Stimulated activated CD4-positive, alpha-beta T cell treated with anti-CD3 and anti-CD28 coated beads, Interleukin-12 subunit alpha, Interleukin-12 subunit beta, amount 100 ng/mL, for 48 hours (primary cell): ENCODE measurements at regions not wholly inside any gene's neighbourhood (a gene's known extent, or its start where the extent isn't known, plus 50 kb on each side); places are given as distances from the start of the nearest gene placed in this dataset.

Experiments
- DNase-seq, 3 donors: peaks; one replicate each; pipeline ENCODE4 v3.0.0-alpha.2; 2020; ENCODE audit warnings: low read depth in 2 of 3, low spot score in 1 of 3

GRCh38 chr13:40103864-40104263 is 448.4 kb downstream of the COG6 start:
- DNase-seq, result no peak

DNA sequence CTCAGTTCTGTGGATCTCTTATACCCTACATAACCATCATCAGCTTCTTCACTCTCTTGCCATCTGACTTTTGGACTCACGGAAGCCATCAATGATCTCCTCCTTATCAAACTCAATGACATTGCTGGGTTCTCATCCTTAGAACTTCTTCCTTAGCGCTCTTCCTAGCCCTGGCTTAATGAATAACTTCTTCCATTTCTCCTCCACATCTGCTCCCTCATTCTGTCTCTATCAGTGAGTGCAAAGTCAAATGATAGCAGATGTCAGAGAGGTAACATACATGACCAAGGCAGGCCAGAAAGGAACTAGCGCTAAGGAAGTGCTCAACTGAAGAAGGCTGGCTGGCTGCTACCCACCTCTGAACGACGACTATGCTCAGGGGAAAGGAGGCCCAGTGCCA is 449.8 kb downstream of the COG6 start:
- no peak for DNase-seq

DNA sequence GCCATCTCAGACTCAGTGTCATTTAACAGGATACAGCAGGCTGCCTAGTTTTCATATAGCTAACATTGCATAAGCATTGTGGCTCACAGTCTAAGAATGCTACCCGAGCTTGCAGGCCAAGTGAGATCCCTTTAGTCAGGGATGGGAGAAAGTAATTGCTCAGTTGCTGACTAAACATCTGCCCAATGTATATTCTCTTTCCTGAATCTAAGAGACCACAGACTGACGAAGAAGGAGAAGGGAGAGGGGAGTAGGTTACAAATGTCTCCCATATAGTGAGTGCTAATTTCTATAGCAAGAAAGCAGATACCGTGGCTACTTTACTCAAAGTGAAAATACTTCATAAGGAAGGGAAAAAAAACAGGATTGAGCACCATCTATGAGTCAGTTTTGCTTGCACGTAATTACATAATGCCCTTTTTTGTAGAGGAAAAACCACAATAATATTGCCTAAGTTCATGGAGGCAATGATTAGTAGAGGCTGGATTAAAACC is 453.9 kb downstream of the COG6 start:
- peak in 2 of 3 donors; percentile 6 to 35 for DNase-seq

GRCh38 chr13:40113643-40114304 is 458.3 kb downstream of the COG6 start:
- no peak for DNase-seq

DNA sequence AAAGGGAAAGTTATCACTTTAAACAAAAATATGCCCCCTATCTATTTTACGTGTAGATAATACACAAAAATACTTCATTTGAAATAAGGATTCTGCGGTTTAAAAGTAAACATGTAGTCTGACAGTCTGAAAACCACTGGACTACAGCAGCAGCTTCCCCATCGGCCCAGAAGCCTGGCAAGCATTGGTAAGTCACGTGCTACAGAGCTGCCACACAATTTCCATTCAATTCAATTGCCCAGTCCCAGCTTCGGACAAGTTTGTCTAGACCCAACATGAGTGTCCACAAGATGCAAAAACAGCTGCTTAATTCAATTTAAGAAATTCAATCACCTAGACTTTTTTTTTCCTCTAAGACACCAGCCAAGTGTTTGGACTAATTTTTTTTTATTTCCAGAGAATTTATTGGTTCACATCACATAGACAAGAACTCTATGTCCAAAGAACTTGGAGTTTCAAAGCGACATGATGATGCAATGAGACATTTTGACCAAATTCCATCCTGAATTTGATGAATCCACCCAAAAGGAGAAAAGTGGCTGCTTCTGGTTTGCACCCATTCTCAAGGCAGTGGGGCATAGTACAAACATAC is 458.9 kb downstream of the COG6 start:
- no peak for DNase-seq

- no peak for DNase-seq
These were observed 460.0 kb downstream of the COG6 start for GRCh38 chr13:40115426-40115825.

DNA sequence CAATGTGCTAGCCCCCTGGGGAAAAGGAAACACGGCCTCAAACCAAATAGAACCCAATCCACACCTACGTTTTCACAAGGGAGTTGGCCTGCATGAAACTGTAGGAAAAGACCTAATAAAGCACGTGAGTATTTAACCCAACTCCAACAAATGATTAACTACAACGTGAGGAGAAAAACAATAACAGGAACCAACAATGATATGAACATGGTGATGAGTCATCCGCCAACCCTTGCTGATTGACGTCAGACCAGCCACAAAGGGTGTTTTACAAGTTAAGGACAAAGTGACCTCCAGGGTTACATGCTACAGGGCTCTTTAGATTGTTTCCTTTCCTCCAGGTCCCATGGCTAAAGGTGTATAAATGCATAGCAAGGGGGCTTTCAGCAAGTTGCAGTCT is 460.5 kb downstream of the COG6 start:
- peak in 1 of 3 donors; percentile 25 for DNase-seq

DNA sequence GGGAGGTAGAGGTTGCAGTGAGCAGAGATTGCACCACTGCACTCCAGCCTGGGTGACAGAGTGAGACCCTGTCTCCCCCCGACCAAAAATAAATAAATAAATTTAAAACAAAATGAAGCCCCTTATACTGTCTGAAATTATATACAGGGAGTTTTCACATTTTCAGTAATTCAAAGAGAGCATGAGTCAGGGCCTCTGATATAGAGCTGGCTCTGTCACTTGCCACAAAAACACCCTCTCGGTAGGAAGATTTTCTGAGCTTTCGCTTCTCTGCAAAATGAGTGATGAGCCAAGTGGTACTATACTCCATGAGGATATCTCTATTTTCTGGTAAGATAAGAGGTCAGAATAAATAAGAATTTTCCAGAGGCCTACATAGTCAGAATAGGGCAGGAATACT is 462.9 kb downstream of the COG6 start:
- no peak for DNase-seq

DNA sequence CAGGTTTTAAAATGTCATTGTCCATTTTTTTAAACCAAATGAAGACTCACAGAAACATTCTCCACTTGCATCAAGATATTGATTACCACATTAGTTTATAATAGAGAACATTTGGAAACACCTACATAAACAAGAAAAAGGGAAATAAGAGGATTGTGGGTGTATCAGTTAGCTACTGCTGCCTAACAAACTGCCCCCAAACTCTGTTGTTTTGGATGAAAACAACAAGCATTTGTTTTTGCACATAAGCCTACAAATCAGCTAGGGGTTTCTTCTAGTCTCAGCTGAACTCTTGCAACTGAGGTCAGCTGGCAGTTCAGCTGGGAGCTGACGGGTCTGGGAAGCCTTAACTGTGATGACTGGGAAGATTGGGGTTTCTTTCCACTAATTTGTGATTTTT is 464.4 kb downstream of the COG6 start:
- no peak for DNase-seq

DNA sequence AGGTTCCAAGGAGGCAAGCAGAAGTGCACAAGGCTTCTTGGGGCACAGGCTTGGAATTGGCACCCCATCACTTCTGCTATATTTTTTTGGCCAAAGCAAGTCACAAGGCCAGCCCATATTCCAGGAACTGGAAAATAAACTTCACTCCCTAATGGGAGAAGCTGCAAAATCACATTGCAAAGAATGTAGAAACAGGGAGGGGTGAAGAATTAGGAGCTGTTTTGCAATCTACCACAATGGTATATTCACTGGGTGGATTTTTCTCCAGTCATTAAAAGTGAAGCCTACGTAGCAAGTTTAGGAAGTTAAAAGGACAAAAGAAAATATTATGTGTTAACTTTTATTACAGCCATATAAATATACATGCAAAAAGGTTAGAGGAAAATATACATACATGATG is 464.8 kb downstream of the COG6 start:
- DNase-seq, result no peak

- DNase-seq, result no peak
These were observed 465.3 kb downstream of the COG6 start for GRCh38 chr13:40120781-40121180.

DNA sequence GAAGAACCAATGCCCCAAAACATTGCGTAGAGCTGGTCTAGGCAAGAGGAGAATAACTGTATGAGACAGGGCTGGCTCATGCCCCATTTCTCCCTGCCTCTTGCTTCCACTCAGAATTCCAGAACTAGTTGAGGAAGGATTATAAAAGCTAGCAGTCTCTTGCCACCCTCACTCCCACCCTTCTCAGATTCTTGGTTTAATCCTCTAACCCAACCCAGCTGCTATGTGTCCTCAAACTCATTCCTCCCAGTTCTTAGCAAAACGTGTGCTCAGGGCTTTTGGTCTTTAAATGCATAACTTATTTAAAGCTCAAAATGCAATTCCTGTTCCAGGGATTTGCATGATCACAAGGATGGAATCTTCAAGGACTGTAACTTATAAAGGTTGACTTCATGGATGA is 466.3 kb downstream of the COG6 start:
- DNase-seq, result no peak

DNA sequence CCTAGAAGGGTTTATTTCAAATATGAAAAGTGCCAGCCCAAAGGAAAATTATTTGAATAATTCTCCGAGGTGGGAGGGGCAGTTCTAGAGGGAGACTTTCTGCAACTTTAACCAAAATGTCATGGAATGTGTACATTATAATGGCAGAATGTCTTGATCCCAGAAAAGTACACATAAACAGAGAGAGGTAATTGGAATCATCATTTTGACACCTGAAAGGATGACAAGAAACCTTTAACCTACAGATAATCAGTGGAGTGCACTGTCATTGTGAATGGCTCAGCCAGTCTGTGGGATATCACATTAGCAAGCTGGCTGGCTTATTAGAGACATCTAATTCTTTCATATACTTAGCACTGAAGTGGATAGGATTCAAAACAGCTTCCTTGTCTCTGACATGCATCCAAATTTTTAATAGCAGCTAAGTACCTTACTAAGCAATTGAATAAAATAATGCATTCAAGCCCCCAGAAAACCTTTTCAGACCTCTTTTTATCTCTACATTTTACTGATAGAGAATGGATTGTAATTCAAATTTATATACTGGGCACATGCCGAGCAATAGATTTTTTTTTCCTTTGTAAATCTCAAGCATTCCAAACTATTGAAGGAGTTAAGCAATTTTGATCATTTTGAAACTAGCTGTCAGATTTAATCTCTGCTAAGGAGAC is 468.6 kb downstream of the COG6 start:
- no peak for DNase-seq

GRCh38 chr13:40124633-40125015 is 469.2 kb downstream of the COG6 start:
- no peak for DNase-seq

DNA sequence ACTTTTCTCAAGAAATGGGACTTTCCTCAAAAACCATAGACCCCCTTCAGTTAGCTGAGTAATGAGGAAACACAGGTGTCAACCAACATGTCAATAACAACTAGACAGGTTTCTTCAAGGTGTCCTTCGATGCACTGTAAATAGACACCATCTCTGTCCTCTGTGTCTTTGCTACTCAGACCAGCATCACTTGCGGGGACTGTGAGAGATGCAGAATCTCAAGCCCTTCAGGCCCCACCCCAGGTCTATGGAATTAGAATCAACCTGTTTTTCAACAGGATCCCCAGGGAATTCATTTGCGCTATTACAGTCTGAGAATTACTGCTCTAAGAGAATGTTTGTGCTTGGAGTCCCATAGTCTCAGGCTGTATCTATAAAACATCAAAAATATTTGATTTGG is 469.9 kb downstream of the COG6 start:
- DNase-seq, result no peak

DNA sequence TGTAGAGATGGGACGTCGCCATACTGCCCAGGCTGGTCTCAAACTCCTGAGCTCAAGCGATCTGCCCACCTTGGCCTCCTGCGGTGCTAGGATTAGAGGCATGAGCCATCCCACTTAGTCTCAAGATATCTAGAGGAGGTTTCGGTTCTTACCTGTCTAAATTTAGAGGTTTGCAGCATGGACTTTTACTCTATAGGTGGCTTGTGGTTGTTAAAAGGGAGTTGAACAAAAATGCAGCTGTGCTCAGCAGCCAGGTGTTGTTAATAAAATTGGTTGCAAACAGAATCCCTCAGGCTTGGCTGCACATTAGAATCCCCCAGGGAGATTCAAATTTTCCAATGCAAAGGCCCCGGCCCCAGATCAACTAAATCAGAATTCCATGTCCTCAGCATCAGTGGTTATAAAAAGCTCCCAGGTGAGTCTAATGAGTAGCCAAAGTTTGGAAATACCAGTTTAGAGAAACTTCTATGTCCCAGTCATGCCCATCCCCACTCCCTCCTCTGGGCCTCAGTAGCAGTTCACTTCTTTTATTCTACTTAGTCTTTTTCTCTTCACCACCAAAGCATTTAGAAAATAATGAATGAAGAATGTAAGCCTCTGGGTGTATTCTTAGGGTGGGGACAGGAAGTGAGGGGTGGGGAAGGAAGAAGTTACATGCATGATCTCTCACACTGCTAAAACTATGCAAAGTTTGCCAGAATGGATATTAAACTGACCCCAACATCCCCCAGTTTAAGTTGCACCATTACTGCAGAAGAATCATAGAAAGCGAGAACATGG is 471.0 kb downstream of the COG6 start:
- DNase-seq, result no peak

DNA sequence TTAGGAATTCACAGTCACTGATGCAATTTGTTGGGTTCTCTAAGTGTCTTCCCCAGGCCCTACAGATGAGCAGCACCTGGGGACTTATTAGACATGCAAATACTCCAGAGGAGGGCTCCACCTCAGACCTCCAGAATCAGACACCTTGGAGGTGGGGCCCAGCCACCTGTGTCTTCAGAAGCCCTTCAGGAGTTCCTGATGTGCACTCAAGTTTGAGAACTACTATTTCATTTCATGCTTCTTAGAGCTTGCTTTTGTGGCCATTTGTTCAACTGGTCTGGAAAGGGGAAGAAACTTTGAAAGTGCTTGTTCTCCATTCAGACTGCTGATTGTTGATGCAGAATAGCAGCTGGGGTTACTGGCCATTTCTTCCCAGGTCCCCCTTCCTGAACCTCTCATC is 472.0 kb downstream of the COG6 start:
- no peak for DNase-seq

DNA sequence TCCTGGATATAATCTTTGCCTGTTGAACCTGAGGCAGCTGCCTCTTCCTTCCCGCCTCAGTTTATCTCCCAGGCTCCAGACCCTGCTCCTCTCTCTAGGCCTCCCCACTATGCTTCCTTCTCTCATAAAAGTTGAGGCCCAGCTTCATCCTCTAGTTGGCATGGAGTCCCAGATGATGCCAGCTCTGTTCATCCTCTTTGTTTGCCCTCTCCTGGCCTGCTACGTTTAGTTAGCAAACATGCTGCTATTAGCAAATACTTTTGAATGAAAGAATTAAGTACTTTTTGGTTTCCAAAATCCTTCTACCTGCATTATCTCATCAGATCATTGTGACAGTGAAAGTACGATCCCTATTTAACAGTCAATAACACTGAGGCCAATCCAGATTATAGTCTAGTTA is 472.5 kb downstream of the COG6 start:
- DNase-seq, result no peak

DNA sequence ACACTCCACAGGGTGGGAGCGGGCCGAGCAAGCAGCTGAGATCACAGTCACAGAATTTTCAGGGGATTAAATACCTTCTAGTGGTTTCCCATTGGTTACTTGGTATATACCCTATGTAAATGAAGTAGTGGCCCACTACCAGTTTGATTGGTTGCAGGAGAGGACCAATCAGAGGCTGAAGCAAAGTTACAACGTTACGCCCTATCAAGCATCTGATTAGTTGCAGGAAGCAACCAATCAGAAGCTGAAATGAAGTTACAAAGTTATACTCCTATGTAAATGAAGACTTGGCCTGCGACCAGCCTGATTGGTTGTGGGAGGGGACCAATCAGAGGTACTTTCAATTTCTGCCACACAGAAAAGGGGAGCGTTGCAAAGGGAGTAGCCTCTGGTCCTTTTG is 474.0 kb downstream of the COG6 start:
- no peak for DNase-seq

DNA sequence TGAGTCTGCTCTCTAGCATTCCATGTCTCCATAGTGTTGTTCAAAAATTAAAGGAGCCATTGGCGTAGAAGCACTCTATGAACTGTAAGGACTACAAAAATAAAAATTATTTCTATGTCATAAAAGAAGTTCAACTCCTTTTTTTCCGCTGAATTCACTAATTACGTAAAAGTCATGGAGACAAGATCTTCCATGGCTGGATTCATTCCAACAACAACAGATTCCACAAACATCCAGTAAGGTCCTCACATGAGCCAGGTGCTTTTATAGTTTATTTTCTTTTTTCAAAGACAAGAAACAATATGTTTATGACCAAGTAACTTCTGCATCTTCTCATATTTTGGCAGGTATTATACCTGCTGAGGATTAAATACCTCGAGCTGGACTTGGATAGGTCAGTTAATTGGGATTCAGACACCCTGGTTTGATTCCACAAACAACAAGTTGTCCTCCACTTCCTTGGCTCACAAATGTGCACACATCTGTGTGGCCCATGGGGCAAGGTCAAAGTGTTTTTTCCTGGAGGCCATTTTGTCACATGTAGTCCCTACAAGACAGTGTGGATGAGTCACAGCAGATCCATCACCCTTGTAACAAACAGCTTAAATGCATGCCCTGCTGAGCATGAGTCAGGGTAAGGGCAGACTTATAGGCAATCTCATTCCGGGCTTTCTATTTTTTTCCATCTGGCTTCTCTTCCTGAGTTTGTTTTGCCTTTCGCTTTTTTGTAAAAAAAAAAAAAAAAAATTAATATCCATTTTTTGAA is 475.6 kb downstream of the COG6 start:
- no peak for DNase-seq

DNA sequence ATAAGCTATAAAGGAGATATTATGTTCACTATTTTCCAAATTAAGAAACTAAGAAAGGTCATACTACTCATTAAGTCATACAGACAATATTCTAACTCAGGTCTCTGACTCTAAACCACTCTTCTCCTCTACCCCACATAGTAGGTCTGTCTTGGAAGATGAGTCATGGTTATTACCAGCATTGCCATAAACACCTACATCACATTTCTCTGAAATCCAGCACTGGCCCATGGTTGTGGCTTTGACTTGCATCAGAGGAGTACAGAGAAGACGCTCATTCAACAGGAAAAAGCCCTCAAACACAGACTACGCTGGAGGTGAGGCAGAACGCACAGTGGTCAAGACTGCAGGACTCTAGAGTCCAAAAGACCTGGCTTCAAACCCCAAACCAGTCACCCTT is 476.8 kb downstream of the COG6 start:
- peak in 2 of 3 donors; percentile 54 to 64 for DNase-seq
